GM19468 (cell line): ENCODE measurements at regions not wholly inside any gene's neighbourhood (a gene's known extent, or its start where the extent isn't known, plus 50 kb on each side); places are given as distances from the start of the nearest gene placed in this dataset.

Experiments
- ATAC-seq: cut with Tn5 transposase; IDR thresholded peaks from one replicate; pipeline ENCODE4 v1.9.1; 2021; ENCODE audit warnings: mild to moderate bottlenecking, moderate library complexity, moderate number of reproducible peaks; ENCODE audit not compliant: unreplicated experiment; ENCODE audit errors: extremely low read depth

DNA sequence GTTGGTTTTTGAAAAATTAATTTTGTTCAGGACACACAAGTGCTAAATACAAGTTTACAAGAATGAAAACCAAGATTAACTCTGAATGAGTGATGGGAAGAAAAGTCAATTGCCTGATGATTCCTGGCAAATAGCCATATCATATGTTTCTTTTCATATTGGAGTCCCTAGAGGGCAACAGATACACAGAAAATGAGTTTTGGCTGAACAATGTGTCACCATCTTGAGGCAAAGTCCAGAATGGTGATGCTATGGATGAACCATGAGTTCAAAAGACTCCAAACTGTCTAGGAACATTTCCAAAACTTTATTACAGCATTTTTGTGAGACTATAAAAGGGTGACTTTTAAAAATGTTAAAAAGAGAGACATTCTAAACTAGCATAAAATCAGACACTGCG, 382.9 kb downstream of the TMEM161B start:
- no peak for ATAC-seq

- no peak for ATAC-seq
These were observed 391.1 kb downstream of the TMEM161B start for GRCh38 chr5:87877495-87877894.

GRCh38 chr5:87877023-87877422, 391.6 kb downstream of the TMEM161B start:
- ATAC-seq: no peak

DNA sequence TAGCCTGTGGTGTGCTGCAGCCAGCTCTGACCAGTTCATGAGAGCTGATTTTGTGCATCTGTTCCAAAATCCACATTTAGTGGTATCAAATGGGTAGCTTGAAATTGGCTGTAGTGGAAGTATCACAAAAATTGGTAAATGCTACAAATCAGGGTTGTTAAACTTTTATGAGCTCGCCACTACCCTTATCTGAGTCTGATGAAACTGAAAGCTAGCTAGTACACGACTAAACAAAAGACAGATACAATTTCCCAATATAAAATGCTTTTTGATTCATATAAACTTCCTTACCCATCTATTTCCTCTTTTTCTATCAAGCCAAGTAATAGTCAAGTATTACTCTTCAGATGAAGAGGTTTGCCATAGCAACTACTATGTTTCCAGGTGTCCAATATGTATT, 392.0 kb downstream of the TMEM161B start:
- no peak for ATAC-seq

GRCh38 chr5:87872986-87873385, 395.7 kb downstream of the TMEM161B start:
- ATAC-seq: no peak

DNA sequence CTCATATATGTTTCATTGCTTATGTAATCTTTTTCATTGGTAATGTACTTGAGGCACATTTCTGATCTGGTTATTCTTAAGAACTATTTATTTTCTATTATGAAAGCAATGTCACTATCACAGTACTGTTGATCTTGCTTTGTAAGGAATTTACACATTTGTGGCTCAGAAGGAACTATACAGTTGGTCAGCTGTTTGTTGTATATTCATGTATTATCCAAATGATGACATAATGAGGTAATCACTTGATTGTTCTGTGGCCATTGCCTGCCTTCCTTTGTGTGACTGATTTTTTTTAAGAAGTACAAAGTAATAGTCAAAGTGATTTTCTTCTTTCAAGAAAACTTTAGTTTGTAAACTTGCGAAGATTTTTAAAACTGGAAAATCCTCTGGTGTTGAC, 399.9 kb downstream of the TMEM161B start:
- ATAC-seq: no peak

DNA sequence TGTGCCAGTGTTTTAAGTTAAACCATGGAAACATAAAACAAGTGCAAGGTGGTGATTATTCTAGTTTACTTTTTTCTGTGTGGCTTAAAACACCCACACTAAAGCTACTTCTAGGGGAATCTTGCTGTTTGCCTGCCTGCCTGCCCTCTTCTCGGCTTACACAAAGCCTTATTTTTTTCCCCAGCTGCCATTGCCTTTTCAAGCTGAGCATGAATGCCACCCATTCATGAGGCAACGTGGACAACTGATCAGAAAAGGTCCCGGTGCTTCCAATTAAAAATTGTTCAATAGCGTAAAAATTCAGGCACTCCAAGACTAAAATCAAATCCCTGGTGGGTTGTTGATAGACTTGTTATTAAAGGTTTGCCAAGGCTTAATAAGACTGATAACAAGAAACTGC, 401.4 kb downstream of the TMEM161B start:
- ATAC-seq: no peak

GRCh38 chr5:87853541-87853940, 415.1 kb downstream of the TMEM161B start:
- no peak for ATAC-seq

GRCh38 chr5:87851603-87852002, 417.0 kb downstream of the TMEM161B start:
- no peak for ATAC-seq

GRCh38 chr5:87850843-87851242, 417.8 kb downstream of the TMEM161B start:
- ATAC-seq: no peak

DNA sequence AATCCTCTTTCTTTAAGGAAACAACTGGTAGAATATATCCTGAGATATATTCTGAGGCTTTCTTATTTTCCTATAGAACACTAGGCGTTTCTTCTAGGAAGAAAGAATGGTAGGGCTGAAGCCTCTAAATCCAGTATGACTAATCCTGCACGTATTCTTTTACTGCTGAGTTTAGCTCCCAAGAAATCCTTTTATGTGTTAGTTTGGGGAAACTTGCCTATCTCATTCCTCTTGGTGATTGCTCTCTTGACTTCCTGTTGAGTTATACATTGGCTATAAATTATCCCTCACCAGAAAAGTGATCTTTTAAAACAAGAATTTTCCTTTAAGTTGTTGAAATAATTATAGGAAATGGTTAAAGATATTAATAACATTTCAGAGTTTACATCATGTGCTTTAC, 422.9 kb downstream of the TMEM161B start:
- no peak for ATAC-seq

DNA sequence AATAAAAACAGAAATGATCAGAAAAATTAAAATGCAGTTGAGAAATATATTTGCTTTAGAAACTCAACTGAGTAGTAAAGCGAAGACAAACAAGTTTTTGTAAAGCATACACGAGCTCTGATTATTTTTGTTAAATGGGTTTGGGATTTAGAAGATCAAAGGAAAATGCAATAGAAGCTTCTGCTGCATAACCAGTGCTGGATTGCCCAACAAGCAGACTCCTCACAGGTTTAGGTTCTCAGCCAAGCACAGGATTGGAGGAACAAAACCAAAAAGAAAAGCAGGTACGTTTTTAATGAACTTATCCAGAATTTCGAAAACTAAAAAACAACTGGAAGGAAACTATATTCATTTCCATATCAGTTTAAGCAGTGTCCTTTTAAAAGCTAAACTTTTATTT, 423.8 kb downstream of the TMEM161B start:
- ATAC-seq: no peak

DNA sequence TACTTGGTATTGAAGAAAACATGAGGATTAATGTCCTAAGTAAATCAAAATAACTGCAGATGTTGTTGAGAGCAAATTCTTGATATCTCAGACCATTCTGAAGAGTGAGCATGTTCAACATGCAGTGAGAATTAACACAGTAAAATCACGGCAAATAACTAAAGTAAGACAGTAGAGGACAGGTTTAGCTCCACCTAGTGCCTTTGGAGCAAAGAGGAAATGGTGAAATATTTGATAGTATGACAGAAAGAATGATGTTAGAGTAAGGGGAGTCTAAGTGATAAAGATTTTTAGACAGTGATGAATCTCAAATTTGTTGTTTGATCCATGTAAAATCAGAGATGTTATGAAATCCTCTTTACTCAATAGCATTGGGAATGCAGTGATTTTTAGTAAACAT, 424.2 kb downstream of the TMEM161B start:
- no peak for ATAC-seq

- no peak for ATAC-seq
These were observed 424.0 kb upstream of the CCNH start for GRCh38 chr5:87836696-87837095.

DNA sequence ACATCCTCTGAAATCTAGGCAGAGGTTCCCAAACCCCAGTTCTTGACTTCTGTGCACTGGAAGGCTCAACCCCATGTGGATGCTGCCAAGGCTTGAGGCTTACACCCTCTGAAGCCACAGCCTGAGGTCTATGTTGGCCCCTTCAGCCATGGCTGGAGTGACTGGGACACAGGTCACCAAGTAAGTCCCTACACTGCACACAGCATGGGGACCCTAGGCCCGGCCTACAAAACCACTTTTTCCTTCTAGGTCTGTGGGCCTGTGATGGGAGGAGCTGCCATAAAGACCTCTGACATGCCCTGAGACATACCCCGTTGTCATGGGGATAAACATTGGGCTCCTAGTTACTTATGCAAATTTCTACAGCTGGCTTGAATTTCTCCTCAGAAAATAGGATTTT, 418.8 kb upstream of the CCNH start:
- no peak for ATAC-seq

- no peak for ATAC-seq
These were observed 416.5 kb upstream of the CCNH start for GRCh38 chr5:87829217-87829551.

DNA sequence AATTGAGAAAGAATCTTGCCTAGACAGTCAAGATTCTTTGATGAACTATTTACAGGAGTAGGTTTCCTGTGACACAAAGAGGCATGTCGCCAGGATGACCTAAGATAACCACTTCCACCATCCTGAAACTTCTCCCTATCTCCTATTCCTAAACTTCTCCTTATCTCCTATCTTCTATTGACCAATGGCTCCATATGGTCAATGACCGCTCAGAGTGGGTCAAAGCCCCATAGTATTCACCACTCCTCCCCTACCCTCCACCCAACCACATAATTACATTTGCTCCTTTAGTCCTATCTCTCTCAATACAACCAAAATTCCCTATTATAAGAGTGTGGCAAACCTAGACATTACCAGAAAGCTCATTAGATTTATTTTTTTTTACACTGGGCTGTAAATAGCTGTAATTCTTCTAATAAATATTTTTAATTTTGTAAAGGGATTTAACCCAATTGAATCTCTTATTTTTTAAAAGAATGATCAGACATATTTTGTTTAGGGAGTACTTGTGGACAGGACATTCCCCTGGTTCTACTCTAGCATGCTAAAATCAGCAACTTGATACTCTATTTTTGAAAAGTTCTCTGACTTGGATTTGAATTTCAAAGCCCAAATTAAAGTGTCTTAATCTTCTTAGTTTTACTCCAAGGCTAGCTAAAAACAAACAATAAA, 416.0 kb upstream of the CCNH start:
- no peak for ATAC-seq

GRCh38 chr5:87827539-87827938, 414.8 kb upstream of the CCNH start:
- ATAC-seq: no peak

DNA sequence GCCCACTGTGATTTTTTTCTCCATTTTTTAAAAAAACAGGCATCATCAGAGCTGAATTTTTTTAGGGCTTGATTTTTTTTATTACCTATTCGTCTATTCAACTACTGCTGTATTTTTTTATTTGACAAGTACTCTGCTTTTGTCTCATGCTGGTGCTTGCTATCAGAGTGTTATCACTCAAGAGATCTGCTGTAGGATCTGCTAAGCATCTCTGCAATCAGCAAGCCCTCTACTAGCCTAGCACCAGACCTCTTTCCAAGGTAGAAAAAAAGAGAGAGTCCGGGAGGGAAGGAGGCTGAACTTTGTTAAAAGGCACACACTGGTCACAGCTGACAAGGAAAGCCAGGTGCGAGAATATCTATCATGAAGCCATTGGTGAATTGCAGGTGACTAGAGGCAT, 413.8 kb upstream of the CCNH start:
- ATAC-seq: no peak

- no peak for ATAC-seq
These were observed 412.9 kb upstream of the CCNH start for GRCh38 chr5:87825583-87825982.

DNA sequence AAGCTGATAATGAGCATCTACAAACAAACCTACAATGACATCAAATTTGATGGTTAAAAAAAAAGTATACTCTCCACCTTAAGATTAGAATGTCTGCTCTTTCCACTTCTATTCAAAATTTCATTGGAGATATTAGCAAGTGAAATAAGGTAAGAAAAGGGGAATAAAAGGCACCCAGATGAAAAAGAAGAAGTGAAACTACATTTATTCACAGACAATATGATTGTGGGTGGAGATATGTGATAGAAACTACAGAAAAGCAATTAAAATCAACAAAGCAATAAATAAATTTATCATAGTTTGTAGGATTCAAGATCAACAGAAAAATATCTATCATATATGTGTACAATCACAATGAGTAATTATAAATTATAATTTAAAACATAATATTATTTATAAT, 395.1 kb upstream of the CCNH start:
- no peak for ATAC-seq

DNA sequence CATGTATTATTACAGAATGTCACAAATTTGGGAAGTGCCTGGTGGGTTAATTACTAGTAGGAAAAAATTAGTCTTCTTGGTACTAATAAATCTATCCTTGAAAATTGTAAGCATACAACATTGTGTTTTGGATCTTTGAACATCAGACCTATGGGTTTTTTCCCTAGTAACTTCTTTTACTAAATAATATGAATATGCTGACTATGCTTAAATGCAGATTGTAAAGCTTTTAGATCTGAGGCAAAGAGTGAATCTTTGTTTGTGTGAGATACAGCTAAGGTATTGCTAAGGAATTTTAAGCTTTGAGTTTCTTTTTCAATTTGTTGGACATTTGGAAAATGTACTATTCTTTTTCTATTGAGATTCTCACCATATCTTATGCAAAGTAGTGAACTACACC, 390.6 kb upstream of the CCNH start:
- no peak for ATAC-seq

GRCh38 chr5:87791869-87792268, 379.1 kb upstream of the CCNH start:
- no peak for ATAC-seq
